ENCODE measurements at regions not wholly inside any gene's neighbourhood (a gene's known extent, or its start where the extent isn't known, plus 50 kb on each side); places are given as distances from the start of the nearest gene placed in this dataset.

DNA sequence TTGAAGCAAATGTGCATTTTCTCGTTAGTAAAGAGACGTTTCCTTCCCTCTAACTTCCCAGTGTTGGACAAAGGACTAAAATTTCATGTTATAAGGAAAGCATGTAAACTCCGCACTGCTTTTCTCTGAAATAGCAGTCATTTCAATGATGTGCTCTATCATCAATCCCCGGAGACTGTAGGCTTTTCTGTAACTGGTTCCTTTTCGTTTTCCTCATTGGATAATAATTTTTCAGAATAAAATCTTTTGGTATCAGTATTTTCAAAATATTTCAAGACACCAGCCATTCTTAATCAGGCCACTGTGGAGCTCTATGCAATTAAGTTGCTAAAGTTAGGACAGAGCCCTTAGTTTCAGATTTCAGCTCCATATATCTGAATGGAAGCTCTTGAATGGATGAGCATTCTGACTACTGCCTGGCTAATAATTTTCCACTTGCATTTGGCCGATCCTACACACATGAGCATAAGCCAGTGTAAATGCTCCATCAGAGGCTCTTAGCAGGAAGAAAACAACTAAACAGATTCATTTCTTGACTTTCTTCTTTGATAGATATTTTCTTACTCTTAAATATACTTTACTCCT, 157.7 kb downstream of the CHIC2 start:
- Histone ChIP-seq H3K4me3 (ENCODE audit: low read depth in 2 of 2, low read length in 1 of 2) (no peak overlapping the region), H3K27me3 (ENCODE audit: insufficient read depth) (no peaks in the 10 kb centered on the region), H3K27ac (ENCODE audit: low read depth in 2 of 2, low read length in 1 of 2) (peak overlapping the region in 1 of 2 experiments; percentile 69; a peak in 1 of 4 replicates), H3K36me3 (replicated peaks in 1 of 2; ENCODE audit: control insufficient read depth in 1 of 2, insufficient read depth in 2 of 2, low read length in 1 of 2) (no peaks in the 10 kb centered on the region), H3K9ac (no peak overlapping the region), H2AFZ (ENCODE audit: low read depth) (no peak overlapping the region; the same call in 1 of the 2 replicates), H3K9me2 (no peaks in the 10 kb centered on the region), H3K9me3 (no peaks in the 10 kb centered on the region), H3K79me2 (ENCODE audit: insufficient read depth) (no peaks in the 10 kb centered on the region), H4K20me1 (ENCODE audit: insufficient read depth) (no peaks in the 10 kb centered on the region), H3F3A (replicated peaks; ENCODE audit: insufficient read depth) (peaks cover 9% of the 10 kb centered on the region), H3K4me2 (peak overlapping the region; percentile 45), H3K4me1 (ENCODE audit: control insufficient read depth in 1 of 2, insufficient read depth in 2 of 2, low read depth in 1 of 2, low read length in 1 of 2) (peaks cover 7 to 22% of the 10 kb centered on the region in 2 experiments; a peak in 3 of 4 replicates)
- ChIA-PET CTCF (interaction anchor here (1.2 to 13.4 kb wide), 9 partner anchors 13 to 891 kb away, joined by 4 to 152 read pairs (median 37); partner anchors contain the start of gene PDGFRA), POLR2A (interaction anchor here (2.5 kb wide), 1 partner anchor 327 kb away, joined by 8 read pairs; no protein-coding TSS in a partner anchor)
- TF ChIP-seq JUND (IDR thresholded peaks at IDR 0.05) (no peak), MEF2A (IDR thresholded peaks at IDR 0.05; ENCODE audit: borderline replicate concordance, low read depth) (no peak), ELF1 (IDR thresholded peaks at IDR 0.05) (no peak), EZH2phosphoT487 (IDR thresholded peaks at IDR 0.05; ENCODE audit: borderline replicate concordance, low read depth) (no peak), NFIC (IDR thresholded peaks at IDR 0.05; ENCODE audit: borderline replicate concordance) (no peak), TAF1 (IDR thresholded peaks at IDR 0.05; ENCODE audit: borderline replicate concordance, low read depth, low read length) (no peak), RAD21 (IDR thresholded peaks at IDR 0.05; ENCODE audit: low read length) (no peak), FOSL2 (IDR thresholded peaks at IDR 0.05; ENCODE audit: borderline replicate concordance, low read depth) (no peak), RFX5 (IDR thresholded peaks at IDR 0.05; ENCODE audit: low read length) (no peak), YY1 (IDR thresholded peaks at IDR 0.05; ENCODE audit: low read depth) (no peak), EP300 (IDR thresholded peaks at IDR 0.05; ENCODE audit: borderline replicate concordance in 1 of 2, low read depth in 1 of 2, low read length in 1 of 2) (no peak), RXRA (IDR thresholded peaks at IDR 0.05; ENCODE audit: borderline replicate concordance, low read depth) (no peak)
- TF ChIP-seq, protein P1, sequence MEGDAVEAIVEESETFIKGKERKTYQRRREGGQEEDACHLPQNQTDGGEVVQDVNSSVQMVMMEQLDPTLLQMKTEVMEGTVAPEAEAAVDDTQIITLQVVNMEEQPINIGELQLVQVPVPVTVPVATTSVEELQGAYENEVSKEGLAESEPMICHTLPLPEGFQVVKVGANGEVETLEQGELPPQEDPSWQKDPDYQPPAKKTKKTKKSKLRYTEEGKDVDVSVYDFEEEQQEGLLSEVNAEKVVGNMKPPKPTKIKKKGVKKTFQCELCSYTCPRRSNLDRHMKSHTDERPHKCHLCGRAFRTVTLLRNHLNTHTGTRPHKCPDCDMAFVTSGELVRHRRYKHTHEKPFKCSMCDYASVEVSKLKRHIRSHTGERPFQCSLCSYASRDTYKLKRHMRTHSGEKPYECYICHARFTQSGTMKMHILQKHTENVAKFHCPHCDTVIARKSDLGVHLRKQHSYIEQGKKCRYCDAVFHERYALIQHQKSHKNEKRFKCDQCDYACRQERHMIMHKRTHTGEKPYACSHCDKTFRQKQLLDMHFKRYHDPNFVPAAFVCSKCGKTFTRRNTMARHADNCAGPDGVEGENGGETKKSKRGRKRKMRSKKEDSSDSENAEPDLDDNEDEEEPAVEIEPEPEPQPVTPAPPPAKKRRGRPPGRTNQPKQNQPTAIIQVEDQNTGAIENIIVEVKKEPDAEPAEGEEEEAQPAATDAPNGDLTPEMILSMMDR (IDR thresholded peaks at IDR 0.05) = no peak
- TF ChIP-seq, protein P2, sequence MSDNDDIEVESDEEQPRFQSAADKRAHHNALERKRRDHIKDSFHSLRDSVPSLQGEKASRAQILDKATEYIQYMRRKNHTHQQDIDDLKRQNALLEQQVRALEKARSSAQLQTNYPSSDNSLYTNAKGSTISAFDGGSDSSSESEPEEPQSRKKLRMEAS (IDR thresholded peaks at IDR 0.05; ENCODE audit: low read depth) = no peak
- TF ChIP-seq, protein P3, sequence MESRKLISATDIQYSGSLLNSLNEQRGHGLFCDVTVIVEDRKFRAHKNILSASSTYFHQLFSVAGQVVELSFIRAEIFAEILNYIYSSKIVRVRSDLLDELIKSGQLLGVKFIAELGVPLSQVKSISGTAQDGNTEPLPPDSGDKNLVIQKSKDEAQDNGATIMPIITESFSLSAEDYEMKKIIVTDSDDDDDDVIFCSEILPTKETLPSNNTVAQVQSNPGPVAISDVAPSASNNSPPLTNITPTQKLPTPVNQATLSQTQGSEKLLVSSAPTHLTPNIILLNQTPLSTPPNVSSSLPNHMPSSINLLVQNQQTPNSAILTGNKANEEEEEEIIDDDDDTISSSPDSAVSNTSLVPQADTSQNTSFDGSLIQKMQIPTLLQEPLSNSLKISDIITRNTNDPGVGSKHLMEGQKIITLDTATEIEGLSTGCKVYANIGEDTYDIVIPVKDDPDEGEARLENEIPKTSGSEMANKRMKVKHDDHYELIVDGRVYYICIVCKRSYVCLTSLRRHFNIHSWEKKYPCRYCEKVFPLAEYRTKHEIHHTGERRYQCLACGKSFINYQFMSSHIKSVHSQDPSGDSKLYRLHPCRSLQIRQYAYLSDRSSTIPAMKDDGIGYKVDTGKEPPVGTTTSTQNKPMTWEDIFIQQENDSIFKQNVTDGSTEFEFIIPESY (IDR thresholded peaks at IDR 0.05; ENCODE audit: borderline replicate concordance, low read depth) = no peak
- TF ChIP-seq, protein P4, sequence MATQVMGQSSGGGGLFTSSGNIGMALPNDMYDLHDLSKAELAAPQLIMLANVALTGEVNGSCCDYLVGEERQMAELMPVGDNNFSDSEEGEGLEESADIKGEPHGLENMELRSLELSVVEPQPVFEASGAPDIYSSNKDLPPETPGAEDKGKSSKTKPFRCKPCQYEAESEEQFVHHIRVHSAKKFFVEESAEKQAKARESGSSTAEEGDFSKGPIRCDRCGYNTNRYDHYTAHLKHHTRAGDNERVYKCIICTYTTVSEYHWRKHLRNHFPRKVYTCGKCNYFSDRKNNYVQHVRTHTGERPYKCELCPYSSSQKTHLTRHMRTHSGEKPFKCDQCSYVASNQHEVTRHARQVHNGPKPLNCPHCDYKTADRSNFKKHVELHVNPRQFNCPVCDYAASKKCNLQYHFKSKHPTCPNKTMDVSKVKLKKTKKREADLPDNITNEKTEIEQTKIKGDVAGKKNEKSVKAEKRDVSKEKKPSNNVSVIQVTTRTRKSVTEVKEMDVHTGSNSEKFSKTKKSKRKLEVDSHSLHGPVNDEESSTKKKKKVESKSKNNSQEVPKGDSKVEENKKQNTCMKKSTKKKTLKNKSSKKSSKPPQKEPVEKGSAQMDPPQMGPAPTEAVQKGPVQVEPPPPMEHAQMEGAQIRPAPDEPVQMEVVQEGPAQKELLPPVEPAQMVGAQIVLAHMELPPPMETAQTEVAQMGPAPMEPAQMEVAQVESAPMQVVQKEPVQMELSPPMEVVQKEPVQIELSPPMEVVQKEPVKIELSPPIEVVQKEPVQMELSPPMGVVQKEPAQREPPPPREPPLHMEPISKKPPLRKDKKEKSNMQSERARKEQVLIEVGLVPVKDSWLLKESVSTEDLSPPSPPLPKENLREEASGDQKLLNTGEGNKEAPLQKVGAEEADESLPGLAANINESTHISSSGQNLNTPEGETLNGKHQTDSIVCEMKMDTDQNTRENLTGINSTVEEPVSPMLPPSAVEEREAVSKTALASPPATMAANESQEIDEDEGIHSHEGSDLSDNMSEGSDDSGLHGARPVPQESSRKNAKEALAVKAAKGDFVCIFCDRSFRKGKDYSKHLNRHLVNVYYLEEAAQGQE (IDR thresholded peaks at IDR 0.05; ENCODE audit: low read depth, low read length) = no peak
- TF ChIP-seq, protein P5, sequence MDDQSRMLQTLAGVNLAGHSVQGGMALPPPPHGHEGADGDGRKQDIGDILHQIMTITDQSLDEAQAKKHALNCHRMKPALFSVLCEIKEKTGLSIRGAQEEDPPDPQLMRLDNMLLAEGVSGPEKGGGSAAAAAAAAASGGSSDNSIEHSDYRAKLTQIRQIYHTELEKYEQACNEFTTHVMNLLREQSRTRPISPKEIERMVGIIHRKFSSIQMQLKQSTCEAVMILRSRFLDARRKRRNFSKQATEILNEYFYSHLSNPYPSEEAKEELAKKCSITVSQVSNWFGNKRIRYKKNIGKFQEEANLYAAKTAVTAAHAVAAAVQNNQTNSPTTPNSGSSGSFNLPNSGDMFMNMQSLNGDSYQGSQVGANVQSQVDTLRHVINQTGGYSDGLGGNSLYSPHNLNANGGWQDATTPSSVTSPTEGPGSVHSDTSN (IDR thresholded peaks at IDR 0.05) = no peak
- 87% methylated on average over 6 of the region's 6 CpGs for WGBS (ENCODE audit: low lambda C conversion rate)
- DNase-seq = no peak
